Transverse colon (tissue), 4 donors: ENCODE measurements at regions not wholly inside any gene's neighbourhood (a gene's known extent, or its start where the extent isn't known, plus 50 kb on each side); places are given as distances from the start of the nearest gene placed in this dataset.

Source experiments
- POLR2A ChIP-seq: fragments of 450-650 bp; IDR thresholded peaks from one replicate; pipeline ENCODE4 v1.6.1; 2016; ENCODE audit warnings: antibody characterized with exemption, mild to moderate bottlenecking, moderate library complexity
- POLR2AphosphoS5 ChIP-seq, 3 donors: sonication (generic); formaldehyde crosslinking; IDR thresholded peaks; one replicate each; pipeline ENCODE4 v1.6.1; 2016; ENCODE audit warnings: antibody characterized with exemption in 3 of 3
- TF ChIP-seq, protein P1 (sequence below), 5 experiments: fragments of 200-600 bp in 3 of 5; fragments of 450-650 bp in 2 of 5; sonication (generic) in 3 of 5; IDR thresholded peaks; 1 replicate in 2 of 5; 2 replicates in 3 of 5; pipeline ENCODE4 v1.5.1; 2016 to 2017; ENCODE audit warnings: antibody characterized with exemption in 5 of 5, inconsistent platforms in 3 of 5, mild to moderate bottlenecking in 2 of 5, moderate library complexity in 1 of 5

DNA sequence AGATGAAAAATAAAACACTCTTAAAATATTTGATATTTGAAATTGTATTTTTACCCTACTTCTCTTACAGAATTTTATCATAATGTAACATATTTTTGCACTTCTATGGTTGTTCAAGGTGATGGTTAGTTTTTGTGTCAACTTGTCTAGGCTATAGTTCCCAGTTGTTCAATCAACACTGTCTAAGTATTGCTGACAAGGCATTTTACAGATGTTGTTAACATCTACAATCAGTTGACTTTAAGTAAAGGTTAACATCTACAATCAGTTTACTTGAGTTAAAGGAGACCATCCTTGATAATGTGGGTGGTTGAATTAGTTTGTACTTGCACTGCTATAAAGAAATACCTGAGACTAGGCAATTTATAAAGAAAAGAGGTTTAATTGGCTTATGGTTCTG, 206.5 kb downstream of the AEBP2 start:
- TF ChIP-seq POLR2AphosphoS5 (IDR thresholded peaks at IDR 0.05) (no peak), POLR2A (no peak)
- TF ChIP-seq, protein P1, sequence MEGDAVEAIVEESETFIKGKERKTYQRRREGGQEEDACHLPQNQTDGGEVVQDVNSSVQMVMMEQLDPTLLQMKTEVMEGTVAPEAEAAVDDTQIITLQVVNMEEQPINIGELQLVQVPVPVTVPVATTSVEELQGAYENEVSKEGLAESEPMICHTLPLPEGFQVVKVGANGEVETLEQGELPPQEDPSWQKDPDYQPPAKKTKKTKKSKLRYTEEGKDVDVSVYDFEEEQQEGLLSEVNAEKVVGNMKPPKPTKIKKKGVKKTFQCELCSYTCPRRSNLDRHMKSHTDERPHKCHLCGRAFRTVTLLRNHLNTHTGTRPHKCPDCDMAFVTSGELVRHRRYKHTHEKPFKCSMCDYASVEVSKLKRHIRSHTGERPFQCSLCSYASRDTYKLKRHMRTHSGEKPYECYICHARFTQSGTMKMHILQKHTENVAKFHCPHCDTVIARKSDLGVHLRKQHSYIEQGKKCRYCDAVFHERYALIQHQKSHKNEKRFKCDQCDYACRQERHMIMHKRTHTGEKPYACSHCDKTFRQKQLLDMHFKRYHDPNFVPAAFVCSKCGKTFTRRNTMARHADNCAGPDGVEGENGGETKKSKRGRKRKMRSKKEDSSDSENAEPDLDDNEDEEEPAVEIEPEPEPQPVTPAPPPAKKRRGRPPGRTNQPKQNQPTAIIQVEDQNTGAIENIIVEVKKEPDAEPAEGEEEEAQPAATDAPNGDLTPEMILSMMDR (IDR thresholded peaks at IDR 0.05), result no peak
